HEK293 (cell line): ENCODE measurements at regions not wholly inside any gene's neighbourhood (a gene's known extent, or its start where the extent isn't known, plus 50 kb on each side); places are given as distances from the start of the nearest gene placed in this dataset.

ENCODE experiments used
- CTCF ChIA-PET: fragments of 350-600 bp; formaldehyde crosslinking; extraction: SDS; loops from one replicate; lab custom pipeline; 2021; ENCODE audit warnings: antibody characterized with exemption; lab: Yijun Ruan, JAX
- POLR2A ChIA-PET: fragments of 300-600 bp; formaldehyde crosslinking; extraction: SDS; loops from one replicate; lab custom pipeline; 2020; ENCODE audit warnings: antibody characterized with exemption, inconsistent platforms; lab: Yijun Ruan, JAX
- H3K27ac ChIP-seq: fragments of 200-500 bp; sonication (Bioruptor generic); 2 replicates; pipeline ENCODE4 v1.5.1; 2014; ENCODE audit warnings: low read depth, low read length, control low read depth, inconsistent platforms; ENCODE audit errors: extremely low read depth
- H3K36me3 ChIP-seq, 2 experiments: fragments of 200-500 bp in 1 of 2; sonication (Bioruptor generic) in 1 of 2; 1 replicate in 1 of 2; 2 replicates in 1 of 2; pipeline ENCODE4 v1.5.1; 2014 to 2017; ENCODE audit warnings: inconsistent platforms in 2 of 2, low read length in 2 of 2; ENCODE audit not compliant: control insufficient read depth in 2 of 2, insufficient read depth in 1 of 2
- H3K4me1 ChIP-seq: fragments of 200-500 bp; sonication (Bioruptor generic); 2 replicates; pipeline ENCODE4 v1.5.1; 2014; ENCODE audit warnings: mild to moderate bottlenecking, low read length, inconsistent platforms; ENCODE audit not compliant: control insufficient read depth, insufficient read depth
- H3K4me3 ChIP-seq: 2 replicates; pipeline ENCODE4 v1.5.1; 2011; ENCODE audit warnings: low read depth, mild to moderate bottlenecking, control low read depth, low read length, moderate library complexity
- H3K9me3 ChIP-seq: fragments of 200-500 bp; sonication (Bioruptor generic); 2 replicates; pipeline ENCODE4 v1.5.1; 2014; ENCODE audit warnings: low read depth, low read length, inconsistent platforms; ENCODE audit not compliant: control insufficient read depth, insufficient read depth
- KLF17 ChIP-seq: fragments of 450-650 bp; formaldehyde crosslinking; IDR thresholded peaks from 2 replicates; pipeline ENCODE4 v1.5.1; 2016; ENCODE audit warnings: missing biosample characterization, missing genetic modification characterization
- MEIS1 ChIP-seq: sonication (generic); formaldehyde crosslinking; IDR thresholded peaks from 2 replicates; pipeline ENCODE4 v1.8.1; 2022; ENCODE audit warnings: missing genetic modification reagents, mild to moderate bottlenecking, borderline replicate concordance
- PRDM1 ChIP-seq: fragments of 450-650 bp; formaldehyde crosslinking; IDR thresholded peaks from 2 replicates; pipeline ENCODE4; 2016; ENCODE audit warnings: missing biosample characterization, missing genetic modification characterization
- SCRT2 ChIP-seq: fragments of 450-650 bp; formaldehyde crosslinking; IDR thresholded peaks from 2 replicates; pipeline ENCODE4 v1.5.1; 2016; ENCODE audit warnings: missing biosample characterization, missing genetic modification characterization
- TSHZ1 ChIP-seq: fragments of 450-650 bp; formaldehyde crosslinking; IDR thresholded peaks from 2 replicates; pipeline ENCODE4 v1.5.1; 2016; ENCODE audit warnings: missing biosample characterization, missing genetic modification characterization, borderline replicate concordance
- WT1 ChIP-seq: fragments of 450-650 bp; formaldehyde crosslinking; IDR thresholded peaks from 2 replicates; pipeline ENCODE4 v1.5.1; 2016; ENCODE audit warnings: missing biosample characterization, missing genetic modification characterization
- YY2 ChIP-seq: fragments of 450-650 bp; formaldehyde crosslinking; IDR thresholded peaks from 2 replicates; pipeline ENCODE4 v1.5.1; 2016; ENCODE audit warnings: missing biosample characterization, missing genetic modification characterization
- ZBTB26 ChIP-seq: fragments of 450-650 bp; formaldehyde crosslinking; optimal IDR thresholded peaks from 2 replicates; pipeline ENCODE3; 2016; ENCODE audit warnings: missing biosample characterization, mild to moderate bottlenecking, missing genetic modification characterization
- ZFP69B ChIP-seq: fragments of 450-650 bp; formaldehyde crosslinking; IDR thresholded peaks from 2 replicates; pipeline ENCODE4 v1.5.1; 2016; ENCODE audit warnings: missing biosample characterization, missing genetic modification characterization
- ZNF157 ChIP-seq: fragments of 450-650 bp; formaldehyde crosslinking; IDR thresholded peaks from 2 replicates; pipeline ENCODE4 v1.5.1; 2016; ENCODE audit warnings: missing biosample characterization, missing genetic modification characterization
- ZNF23 ChIP-seq: fragments of 450-650 bp; formaldehyde crosslinking; IDR thresholded peaks from 2 replicates; pipeline ENCODE4 v1.5.1; 2016; ENCODE audit warnings: missing biosample characterization, missing genetic modification characterization, borderline replicate concordance
- ZNF24 ChIP-seq: fragments of 450-650 bp; formaldehyde crosslinking; IDR thresholded peaks from 2 replicates; pipeline ENCODE4 v1.5.1; 2016; ENCODE audit warnings: missing biosample characterization, missing genetic modification characterization
- ZNF266 ChIP-seq: fragments of 450-650 bp; formaldehyde crosslinking; IDR thresholded peaks from 2 replicates; pipeline ENCODE4 v1.5.1; 2016; ENCODE audit warnings: missing biosample characterization, missing genetic modification characterization, low read depth
- ZNF362 ChIP-seq: fragments of 450-650 bp; formaldehyde crosslinking; IDR thresholded peaks from 2 replicates; pipeline ENCODE4 v1.5.1; 2016; ENCODE audit warnings: missing biosample characterization, missing genetic modification characterization
- ZNF391 ChIP-seq: fragments of 450-650 bp; formaldehyde crosslinking; IDR thresholded peaks from 2 replicates; pipeline ENCODE4 v1.5.1; 2016; ENCODE audit warnings: low read depth, missing biosample characterization, missing genetic modification characterization, borderline replicate concordance
- ZNF394 ChIP-seq: fragments of 450-650 bp; formaldehyde crosslinking; IDR thresholded peaks from 2 replicates; pipeline ENCODE4 v1.5.1; 2016; ENCODE audit warnings: missing biosample characterization, missing genetic modification characterization, mild to moderate bottlenecking, moderate library complexity, borderline replicate concordance
- ZNF514 ChIP-seq: fragments of 450-650 bp; formaldehyde crosslinking; IDR thresholded peaks from 2 replicates; pipeline ENCODE4 v1.5.1; 2016; ENCODE audit warnings: missing biosample characterization, missing genetic modification characterization
- ZNF521 ChIP-seq: fragments of 450-650 bp; formaldehyde crosslinking; IDR thresholded peaks from 2 replicates; pipeline ENCODE4 v1.5.1; 2017; ENCODE audit warnings: missing biosample characterization, mild to moderate bottlenecking, missing genetic modification characterization
- ZNF571 ChIP-seq: fragments of 450-650 bp; formaldehyde crosslinking; IDR thresholded peaks from 2 replicates; pipeline ENCODE4 v1.5.0; 2017; ENCODE audit warnings: missing biosample characterization, missing genetic modification characterization
- ZNF596 ChIP-seq: fragments of 450-650 bp; IDR thresholded peaks from 2 replicates; pipeline ENCODE4 v1.5.0; 2018; ENCODE audit warnings: missing biosample characterization, mild to moderate bottlenecking, missing genetic modification characterization, moderate library complexity
- ZNF600 ChIP-seq: fragments of 450-650 bp; formaldehyde crosslinking; IDR thresholded peaks from 2 replicates; pipeline ENCODE4 v1.5.1; 2016; ENCODE audit warnings: missing biosample characterization, missing genetic modification characterization
- ZNF664 ChIP-seq: fragments of 450-650 bp; formaldehyde crosslinking; IDR thresholded peaks from 2 replicates; pipeline ENCODE4 v1.5.1; 2016; ENCODE audit warnings: missing biosample characterization, missing genetic modification characterization
- ZNF785 ChIP-seq: fragments of 450-650 bp; formaldehyde crosslinking; IDR thresholded peaks from 2 replicates; pipeline ENCODE4 v1.5.1; 2016; ENCODE audit warnings: missing biosample characterization, missing genetic modification characterization
- ZNF792 ChIP-seq: fragments of 450-650 bp; formaldehyde crosslinking; IDR thresholded peaks from 2 replicates; pipeline ENCODE4 v1.5.1; 2016; ENCODE audit warnings: missing biosample characterization, missing genetic modification characterization
- ZSCAN23 ChIP-seq: fragments of 450-650 bp; formaldehyde crosslinking; IDR thresholded peaks from 2 replicates; pipeline ENCODE4 v1.5.1; 2016; ENCODE audit warnings: missing biosample characterization, missing genetic modification characterization
- ZSCAN5A ChIP-seq: fragments of 450-650 bp; formaldehyde crosslinking; IDR thresholded peaks from 2 replicates; pipeline ENCODE4 v1.5.1; 2016; ENCODE audit warnings: missing biosample characterization, missing genetic modification characterization

- TF ChIP-seq KLF17 (tag by site-specific recombination): no peak
- TF ChIP-seq ZNF157 (tag by site-specific recombination): no peak
- TF ChIP-seq ZNF266: no peak
- TF ChIP-seq SCRT2 (tag by site-specific recombination): no peak
- no peak for TF ChIP-seq ZFP69B
- no peak for TF ChIP-seq ZNF514 (tag by site-specific recombination)
- no peak for TF ChIP-seq PRDM1
- TF ChIP-seq TSHZ1 (tag by site-specific recombination): no peak
- no peak for TF ChIP-seq ZNF521 (tag by site-specific recombination)
- TF ChIP-seq ZNF600 (tag by site-specific recombination): no peak
Measured at GRCh38 chr10:131015271-131015670, 296.2 kb downstream of the TCERG1L start (continued).

GRCh38 chr10:131016556-131016955 is 295.0 kb downstream of the TCERG1L start:
- Histone ChIP-seq H3K9me3 (no peaks in the 10 kb centered on the region), H3K4me1 (no peaks in the 10 kb centered on the region), H3K27ac (no peak overlapping the region), H3K36me3 (no peaks in the 10 kb centered on the region), H3K4me3 (no peak overlapping the region)
- TF ChIP-seq ZNF792 (tag by site-specific recombination) (no peak), MEIS1 (CRISPR knock-in tag) (no peak), ZNF23 (tag by site-specific recombination) (no peak)
- CTCF ChIA-PET: no interaction called here
- POLR2A ChIA-PET: no interaction called here

GRCh38 chr10:131017566-131018285 is 293.8 kb downstream of the TCERG1L start:
- Histone ChIP-seq H3K4me3 (no peak overlapping the region), H3K27ac (no peak overlapping the region), H3K4me1 (no peaks in the 10 kb centered on the region), H3K9me3 (no peaks in the 10 kb centered on the region), H3K36me3 (no peaks in the 10 kb centered on the region)
- ChIA-PET CTCF (no interaction called here), POLR2A (no interaction called here)
- TF ChIP-seq ZBTB26 (tag by site-specific recombination) (no peak), ZNF394 (tag by site-specific recombination) (no peak), ZNF391 (no peak), WT1 (no peak), ZSCAN23 (tag by site-specific recombination) (no peak), ZNF362 (tag by site-specific recombination) (no peak), ZNF785 (tag by site-specific recombination) (no peak), ZNF24 (no peak), ZNF23 (tag by site-specific recombination) (no peak), ZSCAN5A (tag by site-specific recombination) (no peak), YY2 (no peak), ZNF571 (tag by site-specific recombination) (no peak), ZNF596 (tag by site-specific recombination) (no peak), SCRT2 (tag by site-specific recombination) (no peak), ZNF664 (tag by site-specific recombination) (no peak)
